Stimulated activated CD8-positive, alpha-beta memory T cell treated with anti-CD3 and anti-CD28 coated beads, Interleukin-7, amount 100 ng/mL, for 1 hour (primary cell): ENCODE measurements at regions not wholly inside any gene's neighbourhood (a gene's known extent, or its start where the extent isn't known, plus 50 kb on each side); places are given as distances from the start of the nearest gene placed in this dataset.
"Not testable (repeated sequence)": the region's sequence is repeated elsewhere in the genome, so short reads cannot be mapped to it uniquely, and the experiment has no call there.

ENCODE experiments used
- DNase-seq, 2 donors: peaks; one replicate each; pipeline ENCODE4 v3.0.0-alpha.2; 2020; ENCODE audit warnings: low read depth in 2 of 2

GRCh38 chr19:28296506-28296905 is 916.4 kb downstream of the UQCRFS1 start:
- DNase-seq = no peak

DNA sequence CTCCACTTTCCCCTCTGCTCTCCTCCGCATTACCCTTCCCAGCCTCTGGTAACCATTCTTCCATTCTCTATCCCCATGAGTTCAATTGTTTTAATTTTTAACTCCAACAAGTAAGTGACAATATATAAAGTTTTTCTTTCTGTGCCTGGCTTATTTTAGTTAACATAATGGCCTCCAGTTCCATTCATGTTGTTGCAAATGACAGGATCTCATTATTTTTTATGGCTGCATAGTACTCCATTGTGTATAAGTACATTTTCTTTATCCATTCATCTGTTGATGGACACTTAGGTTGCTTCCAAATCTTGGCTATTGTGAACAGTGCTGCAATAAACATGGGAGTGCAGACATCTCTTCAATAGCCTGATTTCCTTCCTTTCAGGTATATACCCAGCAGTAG is 918.0 kb downstream of the UQCRFS1 start:
- not testable (repeated sequence) for DNase-seq

GRCh38 chr19:28294395-28294794 is 918.6 kb downstream of the UQCRFS1 start:
- no peak for DNase-seq

DNA sequence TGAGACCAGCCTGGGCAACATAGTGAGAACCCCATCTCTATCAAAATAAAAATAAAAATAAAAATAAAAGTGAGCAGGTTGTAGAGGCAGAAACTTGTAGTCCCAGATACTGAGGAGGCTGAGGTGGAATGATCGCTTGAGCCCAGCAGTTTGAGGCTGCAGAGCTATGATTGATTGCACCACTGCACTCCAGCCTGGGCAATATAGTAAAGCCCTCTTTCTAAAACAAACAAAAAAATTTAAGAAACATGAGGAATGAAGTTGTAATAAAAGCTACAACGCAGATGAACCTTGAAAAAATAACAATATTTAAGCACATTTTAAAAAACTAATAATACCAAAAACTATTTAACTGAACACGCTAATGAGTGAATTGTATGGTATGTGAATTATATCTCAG is 919.3 kb downstream of the UQCRFS1 start:
- no peak for DNase-seq

DNA sequence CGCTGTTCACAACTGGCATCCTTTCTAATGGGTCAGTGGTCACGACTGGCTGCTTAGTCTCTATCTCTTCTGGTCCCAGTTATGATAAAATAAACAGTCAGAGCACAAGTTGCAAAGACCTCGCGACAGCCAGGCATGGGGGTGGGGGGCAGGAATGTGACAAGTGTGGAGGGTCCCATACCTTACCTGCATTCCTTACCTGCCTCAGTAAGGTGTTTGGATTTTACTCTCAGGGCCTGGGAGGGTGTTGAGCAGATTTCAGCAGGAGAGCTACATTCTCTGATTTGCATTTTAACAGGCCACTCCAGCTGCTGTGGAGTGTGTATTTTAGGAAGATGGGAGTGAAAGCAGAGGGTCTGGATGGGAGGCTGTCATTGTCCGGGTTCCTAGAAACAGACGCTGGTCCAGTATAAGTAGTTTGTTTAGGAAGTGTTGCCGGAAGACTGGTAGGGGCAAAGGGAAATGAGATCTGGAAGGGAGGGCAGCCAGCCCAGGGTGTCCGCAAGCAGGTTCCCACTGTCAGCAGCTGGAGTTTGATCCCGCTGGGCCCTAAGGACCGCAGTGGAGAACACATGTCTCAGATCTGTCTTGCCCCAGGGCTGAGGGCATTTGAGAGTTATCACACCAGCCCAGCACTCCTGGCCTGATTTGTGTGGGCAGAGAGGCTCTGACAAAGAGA is 920.0 kb downstream of the UQCRFS1 start:
- no peak for DNase-seq

DNA sequence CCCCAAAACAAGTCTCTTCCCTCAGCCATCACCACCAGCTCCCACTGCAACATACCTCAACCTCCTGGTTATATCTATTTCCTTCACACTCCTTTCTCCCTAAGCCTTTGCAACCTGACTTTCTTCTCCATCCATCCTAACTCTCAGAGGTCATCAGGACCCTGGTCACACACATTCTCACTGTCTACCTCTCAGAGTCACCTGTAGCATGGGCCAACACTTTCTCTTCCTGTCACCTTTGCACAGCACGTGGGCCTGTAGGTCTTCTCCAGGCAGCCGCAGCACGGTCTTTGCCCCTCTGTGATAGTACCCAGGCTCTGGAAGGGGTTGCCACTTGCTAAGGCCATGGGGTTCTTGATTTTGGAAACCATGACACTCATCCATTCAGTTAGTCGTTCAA is 921.1 kb downstream of the UQCRFS1 start:
- no peak for DNase-seq

DNA sequence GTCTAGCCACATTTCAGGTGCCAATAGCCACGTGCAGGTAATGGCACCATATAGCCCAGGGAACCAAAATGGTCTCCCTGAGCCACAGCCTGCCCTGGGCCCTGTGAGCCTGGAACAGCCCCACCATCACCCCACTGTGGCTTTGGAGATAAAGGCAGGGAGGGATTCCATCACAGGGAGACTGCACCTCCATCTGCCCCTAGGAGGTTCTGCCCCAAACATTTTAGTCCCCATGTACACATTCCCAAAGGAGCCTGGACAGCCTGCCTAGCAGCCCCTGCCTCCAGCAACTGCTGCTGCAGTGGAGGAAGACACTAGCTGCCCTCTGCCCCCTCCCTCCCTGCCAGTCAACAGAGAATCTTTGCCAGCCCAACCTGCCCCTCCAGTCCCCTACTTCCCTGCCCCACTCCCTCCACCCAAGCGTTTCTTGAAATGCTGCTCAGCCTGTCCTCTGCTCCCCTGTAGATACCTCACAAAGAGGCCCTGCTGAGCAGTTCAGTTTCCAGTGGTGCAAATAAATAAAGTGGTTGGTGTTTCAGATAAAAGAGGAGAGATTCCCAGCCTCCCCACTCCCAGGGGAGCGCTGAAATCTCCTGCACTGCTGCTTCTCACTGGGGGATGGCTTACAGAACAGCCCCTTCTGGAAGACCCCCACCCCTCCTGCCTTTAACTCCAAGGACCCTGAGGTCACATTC is 921.8 kb downstream of the UQCRFS1 start:
- no peak for DNase-seq

GRCh38 chr19:28289295-28290063 is 923.5 kb downstream of the UQCRFS1 start:
- DNase-seq = no peak

DNA sequence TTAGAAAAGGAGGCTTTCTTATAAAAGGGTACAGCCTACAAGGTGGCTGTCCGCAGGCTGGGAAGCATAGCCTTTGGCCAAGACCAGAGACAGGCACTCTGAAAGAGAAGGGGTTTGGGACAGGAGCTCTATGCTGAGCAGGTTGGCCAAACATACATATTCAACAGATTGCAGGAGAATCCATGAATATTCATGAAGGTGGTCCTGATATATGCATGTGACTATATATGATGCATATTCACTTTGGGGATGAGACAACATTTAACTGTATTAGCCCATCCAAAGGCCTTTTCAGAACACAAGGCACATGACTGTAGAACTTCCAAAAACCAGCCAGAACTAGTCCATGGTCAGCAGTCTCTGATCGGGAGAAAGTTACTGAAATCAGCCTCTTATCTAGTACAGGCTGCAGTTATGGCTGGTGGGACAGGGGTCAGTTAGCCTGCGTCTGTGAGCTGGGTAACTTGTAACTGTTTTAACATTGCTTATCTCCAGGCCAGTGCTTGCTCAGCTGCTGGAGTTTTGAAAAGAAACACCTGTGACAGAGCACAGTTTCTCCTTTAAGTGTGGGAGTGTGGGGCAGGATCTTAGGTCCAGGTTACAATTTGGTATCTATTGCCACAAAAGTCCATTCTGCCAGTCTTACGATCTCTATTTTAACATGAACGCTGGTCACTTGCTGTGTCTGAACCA is 924.2 kb downstream of the UQCRFS1 start:
- DNase-seq = no peak

- no peak for DNase-seq
Observed at GRCh38 chr19:28285917-28286316, 927.0 kb downstream of the UQCRFS1 start.

DNA sequence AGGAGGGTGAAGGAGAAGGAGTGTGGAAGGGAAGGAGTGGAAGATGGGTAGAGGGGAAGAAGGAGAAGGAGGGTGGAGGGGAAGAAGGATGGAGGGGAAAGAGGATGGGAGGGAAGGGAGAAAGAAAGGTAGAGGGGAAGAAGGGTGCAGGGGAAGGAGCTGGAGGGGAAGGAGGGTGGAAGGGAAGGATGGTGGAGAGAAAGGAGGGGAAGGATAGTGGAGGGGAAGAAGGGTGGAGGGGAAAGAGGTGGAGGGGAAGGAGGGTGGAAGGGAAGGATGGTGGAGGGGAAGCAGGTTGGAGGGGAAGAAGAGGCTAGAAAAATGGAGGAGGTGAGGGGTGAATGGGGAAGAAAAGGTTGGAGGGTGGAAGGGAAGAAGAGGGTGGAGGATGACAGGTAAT is 927.9 kb downstream of the UQCRFS1 start:
- DNase-seq = no peak

GRCh38 chr19:28284389-28284788 is 928.6 kb downstream of the UQCRFS1 start:
- DNase-seq = no peak

- DNase-seq = no peak
Observed at GRCh38 chr19:28283592-28283991, 929.4 kb downstream of the UQCRFS1 start.

- no peak for DNase-seq
Observed at GRCh38 chr19:28281676-28282075, 931.3 kb downstream of the UQCRFS1 start.

DNA sequence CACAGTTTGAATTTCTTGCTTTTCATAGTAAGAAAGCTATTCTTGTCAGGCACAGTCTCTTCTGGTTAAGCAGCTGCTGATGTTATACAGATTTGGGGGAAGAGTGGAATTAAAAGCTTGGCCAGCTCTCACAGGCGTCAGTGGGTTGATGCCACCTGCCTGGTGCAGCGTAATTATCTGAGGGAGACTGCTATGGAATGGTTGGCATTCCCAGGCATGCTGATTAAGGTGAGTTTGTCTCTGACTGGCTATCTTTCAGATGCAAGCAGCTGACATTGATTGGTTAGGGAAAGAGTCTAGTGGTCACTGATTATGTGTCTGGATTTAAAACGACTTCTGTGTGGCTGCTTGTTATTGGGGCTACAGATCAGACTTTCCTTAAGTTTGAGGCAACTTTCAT is 948.4 kb downstream of the UQCRFS1 start:
- DNase-seq = no peak

DNA sequence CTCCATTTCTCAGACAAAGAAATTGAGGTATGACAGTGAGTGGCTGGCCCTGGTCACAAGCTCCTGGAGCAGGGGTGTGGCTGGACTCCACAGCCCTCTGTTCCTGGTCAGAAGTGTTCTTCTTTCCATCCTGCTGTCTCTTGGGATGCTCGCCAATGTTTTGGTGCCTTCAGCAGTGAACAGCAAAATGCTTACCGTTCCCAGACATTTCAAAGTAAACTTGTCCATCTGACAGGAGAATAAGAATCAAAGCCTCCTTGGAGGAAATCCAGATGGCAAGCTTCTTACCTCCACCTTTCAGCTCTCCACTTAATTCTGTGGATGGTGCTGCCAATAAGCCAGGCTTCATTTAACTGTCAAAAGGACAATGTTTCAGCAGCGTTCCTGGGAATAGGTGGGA is 954.1 kb downstream of the UQCRFS1 start:
- DNase-seq = no peak

DNA sequence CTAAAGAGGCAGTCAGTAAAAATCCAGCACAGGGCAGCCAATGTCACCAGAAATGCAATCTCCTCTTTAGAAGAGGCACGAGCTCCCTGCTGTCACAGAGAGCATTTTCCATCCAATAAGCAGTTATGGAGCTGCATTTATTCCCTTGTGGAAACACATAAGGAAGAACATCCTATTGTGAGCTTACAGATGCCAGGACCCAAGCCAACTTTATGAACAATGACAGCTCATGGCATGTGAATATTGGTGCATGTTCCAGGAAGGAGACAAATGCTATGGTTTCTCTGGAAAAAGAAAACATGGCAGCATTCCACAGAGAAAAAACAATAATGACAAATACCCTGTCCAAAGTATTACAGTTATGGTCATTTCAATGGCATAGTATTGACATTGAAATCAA is 955.6 kb downstream of the UQCRFS1 start:
- no peak for DNase-seq

GRCh38 chr19:28247243-28247642 is 965.7 kb downstream of the UQCRFS1 start:
- no peak for DNase-seq

- no peak for DNase-seq
Observed at GRCh38 chr19:28245937-28246336, 967.0 kb downstream of the UQCRFS1 start.

DNA sequence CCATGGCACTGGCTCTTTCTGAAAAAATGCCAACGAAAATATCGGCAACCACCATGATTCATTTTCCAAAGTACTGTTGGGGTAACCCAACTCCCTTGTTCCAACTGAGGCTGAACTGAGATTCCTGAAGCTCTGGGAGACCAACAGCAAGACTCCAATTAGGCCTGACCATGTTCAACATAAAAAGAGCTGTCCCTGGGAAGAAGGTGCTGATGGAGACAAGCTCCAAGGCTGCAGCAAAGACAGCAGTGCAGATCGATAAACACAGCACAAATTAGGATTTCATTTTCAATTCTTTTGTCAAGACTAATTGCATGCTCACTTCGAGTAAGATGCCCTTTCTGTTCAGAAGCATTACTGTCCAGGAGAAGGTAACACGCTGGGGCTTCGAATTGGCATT is 968.0 kb downstream of the UQCRFS1 start:
- no peak for DNase-seq

DNA sequence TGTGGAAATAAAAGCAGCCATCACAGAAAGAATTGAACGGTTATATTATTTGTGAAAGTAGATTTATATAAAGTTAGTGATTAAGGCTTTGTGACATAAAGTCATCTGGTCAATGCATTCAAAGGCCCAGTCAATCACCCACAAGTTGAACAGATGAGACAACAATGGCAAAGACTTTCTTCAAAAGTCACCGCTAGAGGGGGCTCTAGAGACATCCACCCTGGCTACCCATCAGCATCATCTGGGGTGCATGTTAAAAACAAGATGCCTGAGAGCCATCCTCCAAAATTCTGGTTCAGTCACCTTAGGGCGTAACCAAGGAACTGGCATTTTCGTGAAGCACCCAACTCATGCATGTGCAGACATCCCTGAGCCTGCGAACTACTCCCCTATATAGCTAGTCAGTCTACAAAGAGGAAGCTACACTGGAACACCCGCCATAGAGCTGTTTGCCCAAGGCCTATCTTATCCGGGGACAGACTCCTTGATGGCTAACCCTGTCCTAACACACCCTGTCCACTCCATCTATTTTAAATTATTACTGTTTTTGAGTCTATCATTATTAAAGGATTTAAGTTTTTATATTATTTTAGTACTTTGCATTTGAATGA is 970.5 kb downstream of the UQCRFS1 start:
- no peak for DNase-seq

DNA sequence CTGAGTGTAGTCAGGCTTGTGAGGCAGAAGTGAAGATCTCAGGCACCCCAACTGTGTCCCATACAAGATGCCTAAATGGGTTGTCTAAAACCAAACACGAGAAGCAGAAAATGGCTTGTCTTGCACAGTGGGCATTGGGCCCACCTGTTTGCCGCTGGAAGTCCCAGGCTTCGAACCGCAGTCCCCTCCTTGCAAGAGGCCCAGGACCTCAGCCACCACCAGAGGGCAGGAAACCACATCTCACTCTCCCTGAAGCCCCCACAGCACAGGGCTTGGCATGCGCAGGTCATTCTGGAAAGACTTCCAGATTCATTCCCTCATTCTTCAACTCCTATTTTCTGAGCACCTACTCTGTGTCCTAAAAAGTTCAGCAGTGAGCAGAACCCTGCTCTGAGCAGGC is 973.7 kb downstream of the UQCRFS1 start:
- no peak for DNase-seq
